Hepatocyte (in vitro differentiated cells): ENCODE measurements at regions not wholly inside any gene's neighbourhood (a gene's known extent, or its start where the extent isn't known, plus 50 kb on each side); places are given as distances from the start of the nearest gene placed in this dataset.

Experiments used
- DNase-seq: peaks from one replicate; pipeline ENCODE4 v3.0.0-alpha.2; 2016; ENCODE audit warnings: low spot score
- H2AFZ ChIP-seq: fragments of 200-600 bp; sonication (generic); 2 replicates; pipeline ENCODE4 v1.6.0; 2016; ENCODE audit warnings: antibody characterized with exemption, mild to moderate bottlenecking
- H3K27ac ChIP-seq: fragments of 200-600 bp; sonication (generic); 2 replicates; pipeline ENCODE4 v1.5.1; 2016; ENCODE audit warnings: mild to moderate bottlenecking
- H3K27me3 ChIP-seq: fragments of 200-600 bp; sonication (generic); 2 replicates; pipeline ENCODE4 v1.6.1; 2016
- H3K36me3 ChIP-seq: fragments of 200-600 bp; sonication (generic); replicated peaks from 2 replicates; pipeline ENCODE4 v1.5.1; 2016; ENCODE audit warnings: low read depth; ENCODE audit not compliant: insufficient read depth
- H3K4me1 ChIP-seq: fragments of 200-600 bp; sonication (generic); 2 replicates; pipeline ENCODE4 v1.5.1; 2016; ENCODE audit warnings: mild to moderate bottlenecking, moderate library complexity; ENCODE audit not compliant: insufficient read depth
- H3K4me2 ChIP-seq: fragments of 200-600 bp; sonication (generic); 2 replicates; pipeline ENCODE4 v1.6.0; 2016
- H3K4me3 ChIP-seq: fragments of 200-600 bp; sonication (generic); 2 replicates; pipeline ENCODE4 v1.5.1; 2016; ENCODE audit warnings: mild to moderate bottlenecking
- H3K79me2 ChIP-seq: fragments of 200-600 bp; sonication (generic); 2 replicates; pipeline ENCODE4 v1.6.0; 2017; ENCODE audit warnings: mild to moderate bottlenecking
- H3K9me2 ChIP-seq: fragments of 200-600 bp; sonication (generic); replicated peaks from 2 replicates; pipeline ENCODE4 v1.6.0; 2017; ENCODE audit warnings: mild to moderate bottlenecking; ENCODE audit not compliant: insufficient read depth
- H3K9me3 ChIP-seq: fragments of 200-600 bp; sonication (generic); 2 replicates; pipeline ENCODE4 v1.5.1; 2016; ENCODE audit warnings: low read depth, mild to moderate bottlenecking
- H4K20me1 ChIP-seq: fragments of 200-600 bp; sonication (generic); 2 replicates; pipeline ENCODE4 v1.6.0; 2016; ENCODE audit warnings: mild to moderate bottlenecking; ENCODE audit not compliant: insufficient read depth, poor library complexity, severe bottlenecking
- CTCF ChIP-seq: fragments of 200-600 bp; sonication (generic); IDR thresholded peaks from 2 replicates; pipeline ENCODE4 v1.5.1; 2016; ENCODE audit warnings: antibody characterized with exemption, mild to moderate bottlenecking; ENCODE audit not compliant: poor library complexity
- EZH2 ChIP-seq: fragments of 200-600 bp; sonication (generic); IDR thresholded peaks from 2 replicates; pipeline ENCODE4 v1.6.1; 2016; ENCODE audit warnings: antibody characterized with exemption, mild to moderate bottlenecking, borderline replicate concordance
- EZH2phosphoT487 ChIP-seq: fragments of 200-600 bp; sonication (generic); IDR thresholded peaks from one replicate; pipeline ENCODE4 v1.6.1; 2018; ENCODE audit warnings: antibody characterized with exemption, mild to moderate bottlenecking, low read depth, moderate library complexity; ENCODE audit not compliant: unreplicated experiment, severe bottlenecking
- WGBS: methylation state at CpG from one replicate; pipeline ENCODE4 v1.1.6; 2016; ENCODE audit warnings: low lambda C conversion rate; ENCODE audit errors: missing lambda C conversion rate; 5-methylcytosine and 5-hydroxymethylcytosine counted together

GRCh38 chrX:84893897-84894296, 109.8 kb upstream of the APOOL start:
- Histone ChIP-seq H3K27ac (no peak overlapping the region), H2AFZ (no peak overlapping the region), H3K4me3 (no peak overlapping the region), H3K9me2 (no peaks in the 10 kb centered on the region), H3K36me3 (no peaks in the 10 kb centered on the region), H3K79me2 (no peaks in the 10 kb centered on the region), H3K4me2 (no peak overlapping the region), H4K20me1 (no peaks in the 10 kb centered on the region), H3K27me3 (no peaks in the 10 kb centered on the region), H3K4me1 (no peaks in the 10 kb centered on the region), H3K9me3 (no peaks in the 10 kb centered on the region)
- WGBS = 76% methylated on average over 2 of the region's 2 CpGs
- TF ChIP-seq CTCF = no peak
- no peak for TF ChIP-seq EZH2
- TF ChIP-seq EZH2phosphoT487 = no peak
- no peak for DNase-seq

DNA sequence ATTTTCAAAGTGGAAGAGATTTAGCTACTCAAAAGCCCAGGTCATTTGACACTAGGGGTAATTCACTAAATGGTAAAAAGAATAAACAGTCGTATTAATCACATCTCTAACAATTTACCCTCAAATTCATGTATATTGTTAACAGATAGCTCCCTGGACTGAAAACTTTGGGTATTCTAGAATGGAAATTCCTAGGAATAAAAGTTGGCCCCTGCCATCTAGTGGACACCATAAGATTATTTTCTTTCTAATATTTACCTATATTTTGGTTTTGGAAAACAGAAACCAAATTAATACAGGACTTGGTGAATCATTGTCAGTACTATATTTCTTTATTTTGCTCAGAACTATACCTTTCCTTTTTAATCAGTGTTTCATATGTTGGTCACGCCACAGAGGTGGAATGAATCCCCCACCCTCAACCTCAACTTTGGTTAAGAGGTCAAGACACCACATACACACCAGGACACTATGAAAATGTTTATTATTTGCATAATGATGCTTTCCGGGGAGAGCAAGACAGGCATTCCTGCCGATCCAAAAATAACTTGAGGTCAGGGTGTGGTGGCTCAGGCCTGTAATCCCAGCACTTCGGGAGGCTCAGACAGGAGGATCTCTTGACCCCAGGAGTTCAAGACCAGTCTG, 96.2 kb upstream of the APOOL start:
- peak; percentile 36 for TF ChIP-seq CTCF
- TF ChIP-seq EZH2 = no peak
- Histone ChIP-seq H3K4me2 (no peak overlapping the region), H3K9me3 (no peaks in the 10 kb centered on the region), H3K27me3 (no peaks in the 10 kb centered on the region), H3K79me2 (no peaks in the 10 kb centered on the region), H3K9me2 (no peaks in the 10 kb centered on the region), H3K4me3 (no peak overlapping the region), H3K36me3 (no peaks in the 10 kb centered on the region), H2AFZ (peak overlapping the region; percentile 30), H3K4me1 (no peaks in the 10 kb centered on the region), H4K20me1 (no peaks in the 10 kb centered on the region), H3K27ac (no peak overlapping the region)
- DNase-seq = peak; percentile 25
- WGBS = 55% methylated on average over 5 of the region's 5 CpGs

DNA sequence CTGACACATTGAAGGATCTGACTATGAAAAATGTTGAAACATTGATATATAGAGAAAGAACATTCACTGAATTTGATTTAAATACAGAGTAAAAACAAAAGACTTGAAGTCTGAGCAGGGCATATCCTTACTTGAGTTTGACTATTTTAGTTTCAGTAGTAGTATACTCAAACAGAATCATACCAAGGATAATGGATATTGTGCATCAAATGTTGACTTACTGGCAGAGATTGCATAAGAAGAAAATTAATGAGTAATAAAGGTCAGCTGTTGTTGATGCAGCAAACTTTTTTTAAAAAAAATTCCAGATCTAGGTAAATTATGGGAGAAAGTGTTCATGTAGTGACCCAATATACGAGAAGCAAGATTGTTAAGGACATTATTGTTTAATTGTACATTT, 94.5 kb upstream of the APOOL start:
- Histone ChIP-seq H3K79me2 (no peaks in the 10 kb centered on the region), H3K36me3 (no peaks in the 10 kb centered on the region), H3K27me3 (no peaks in the 10 kb centered on the region), H3K9me2 (no peaks in the 10 kb centered on the region), H3K4me2 (no peak overlapping the region), H4K20me1 (no peaks in the 10 kb centered on the region), H3K4me3 (no peak overlapping the region), H3K27ac (no peak overlapping the region), H2AFZ (no peak overlapping the region), H3K4me1 (no peaks in the 10 kb centered on the region), H3K9me3 (no peaks in the 10 kb centered on the region)
- 77% methylated on average over 1 of the region's 1 CpG for WGBS
- TF ChIP-seq CTCF (no peak), EZH2phosphoT487 (no peak), EZH2 (no peak)
- DNase-seq = no peak

- no peak for DNase-seq
- no peak overlapping the region for H3K4me3 ChIP-seq
- no peaks in the 10 kb centered on the region for H3K9me2 ChIP-seq
- H3K27ac ChIP-seq = no peak overlapping the region
- no peaks in the 10 kb centered on the region for H3K4me1 ChIP-seq
- no peak overlapping the region for H3K4me2 ChIP-seq
- H3K36me3 ChIP-seq = no peaks in the 10 kb centered on the region
- no peaks in the 10 kb centered on the region for H3K9me3 ChIP-seq
- H4K20me1 ChIP-seq = no peaks in the 10 kb centered on the region
- no peak for TF ChIP-seq EZH2
- TF ChIP-seq EZH2phosphoT487 = no peak
- no peak for TF ChIP-seq CTCF
- no peak overlapping the region for H2AFZ ChIP-seq
- 54% methylated on average over 1 of the region's 1 CpG for WGBS
- no peaks in the 10 kb centered on the region for H3K79me2 ChIP-seq
- no peaks in the 10 kb centered on the region for H3K27me3 ChIP-seq
Measured at GRCh38 chrX:84924624-84925023, 79.1 kb upstream of the APOOL start.
